Activated naive CD4-positive, alpha-beta T cell treated with anti-CD3 and anti-CD28 coated beads for 36 hours (primary cell): ENCODE measurements at regions not wholly inside any gene's neighbourhood (a gene's known extent, or its start where the extent isn't known, plus 50 kb on each side); places are given as distances from the start of the nearest gene placed in this dataset.

Source experiments
- CTCF ChIA-PET: fragments of 350-600 bp; sonication (Branson Sonifier 250); formaldehyde crosslinking; loops from one replicate; lab custom pipeline; 2021; ENCODE audit warnings: antibody characterized with exemption; lab: Charles Lee
- DNase-seq: peaks from one replicate; pipeline ENCODE4 v3.0.0-alpha.2; 2020
- H3K27ac Mint-ChIP-seq: one replicate; pipeline ENCODE4 v1.8.0; 2021; ENCODE audit warnings: mild to moderate bottlenecking, mixed read lengths
- H3K27me3 Mint-ChIP-seq: one replicate; pipeline ENCODE4 v1.8.0; 2021; ENCODE audit warnings: low read depth, mixed read lengths
- H3K36me3 Mint-ChIP-seq: one replicate; pipeline ENCODE4 v1.8.0; 2021; ENCODE audit warnings: low read depth, mixed read lengths
- H3K4me1 Mint-ChIP-seq: one replicate; pipeline ENCODE4 v1.8.0; 2021; ENCODE audit warnings: low read depth, mixed read lengths
- H3K4me3 Mint-ChIP-seq: one replicate; pipeline ENCODE4 v1.8.0; 2021; ENCODE audit warnings: mild to moderate bottlenecking, moderate library complexity, mixed read lengths
- H3K9me3 Mint-ChIP-seq: one replicate; pipeline ENCODE4 v1.8.0; 2021; ENCODE audit warnings: mixed read lengths
- intact Hi-C: fragments of 100-400 bp; cut with micrococcal nuclease; formaldehyde crosslinking; loops from one replicate; pipeline ENCODE4 v1.15.1; 2023

- Mint-ChIP-seq H3K4me3 (no peak overlapping the region), H3K4me1 (peaks cover 29% of the 10 kb centered on the region), H3K36me3 (no peaks in the 10 kb centered on the region), H3K9me3 (no peaks in the 10 kb centered on the region), H3K27me3 (no peaks in the 10 kb centered on the region), H3K27ac (no peak overlapping the region)
- DNase-seq: no peak
- intact Hi-C loops: loop anchor here (10.0 kb wide), 1 partner anchor 1965 kb away; the partner anchor contains the start of gene MMADHC
- CTCF ChIA-PET: interaction anchor here (1.6 kb wide), 1 partner anchor 10 kb away, joined by 3 read pairs; no protein-coding TSS in a partner anchor
Observed at GRCh38 chr2:147619808-147620207, 225.0 kb upstream of the ACVR2A start.

- Mint-ChIP-seq H3K36me3 (no peaks in the 10 kb centered on the region), H3K4me3 (no peak overlapping the region), H3K27me3 (no peaks in the 10 kb centered on the region), H3K4me1 (no peaks in the 10 kb centered on the region), H3K27ac (no peak overlapping the region), H3K9me3 (no peaks in the 10 kb centered on the region)
- CTCF ChIA-PET: interaction anchor here (1.0 kb wide), 1 partner anchor 11 kb away, joined by 3 read pairs; no protein-coding TSS in a partner anchor
- DNase-seq: no peak
- intact Hi-C loops: no loop called here
Observed at GRCh38 chr2:147615726-147616125, 229.1 kb upstream of the ACVR2A start.

DNA sequence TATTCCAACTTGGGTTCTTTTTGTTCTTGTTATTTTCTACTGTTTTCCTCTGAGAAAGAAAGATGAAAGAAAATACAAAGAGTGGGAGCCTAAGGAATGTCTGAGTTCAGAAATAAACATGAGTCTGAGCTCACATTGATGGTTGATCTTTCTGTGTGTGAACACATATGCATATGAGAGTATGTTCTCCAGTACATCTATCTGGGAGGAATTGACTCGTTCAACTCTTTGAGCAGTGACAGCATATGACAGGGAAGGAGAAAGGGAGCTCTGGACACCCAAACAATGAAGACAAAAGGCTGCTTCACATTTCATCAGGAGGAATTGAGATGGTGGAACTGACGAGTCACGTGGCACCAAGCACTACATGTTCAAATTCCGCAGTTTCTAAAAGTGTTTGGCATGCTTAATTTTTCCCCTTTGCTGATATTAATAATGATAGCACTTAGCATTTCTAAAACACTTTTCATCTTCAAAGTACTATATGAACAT lies 229.8 kb upstream of the ACVR2A start:
- intact Hi-C loops: no loop called here
- Mint-ChIP-seq H3K27me3 (no peaks in the 10 kb centered on the region), H3K27ac (no peak overlapping the region), H3K4me3 (no peak overlapping the region), H3K36me3 (no peaks in the 10 kb centered on the region), H3K9me3 (no peaks in the 10 kb centered on the region), H3K4me1 (no peaks in the 10 kb centered on the region)
- CTCF ChIA-PET: no interaction called here
- no peak for DNase-seq

- no peaks in the 10 kb centered on the region for H3K9me3 Mint-ChIP-seq
- H3K27me3 Mint-ChIP-seq: no peaks in the 10 kb centered on the region
- H3K4me1 Mint-ChIP-seq: no peaks in the 10 kb centered on the region
- H3K27ac Mint-ChIP-seq: no peak overlapping the region
- H3K36me3 Mint-ChIP-seq: no peaks in the 10 kb centered on the region
- CTCF ChIA-PET: no interaction called here
- DNase-seq: no peak
- intact Hi-C loops: no loop called here
- H3K4me3 Mint-ChIP-seq: no peak overlapping the region
Observed at GRCh38 chr2:147614471-147614870, 230.4 kb upstream of the ACVR2A start.

GRCh38 chr2:147610496-147611040 lies 234.3 kb upstream of the ACVR2A start:
- CTCF ChIA-PET: interaction anchor here (1.0 kb wide), 1 partner anchor 185 kb away, joined by 3 read pairs; no protein-coding TSS in a partner anchor
- no peak for DNase-seq
- Mint-ChIP-seq H3K9me3 (no peaks in the 10 kb centered on the region), H3K27ac (no peak overlapping the region), H3K4me1 (no peaks in the 10 kb centered on the region), H3K27me3 (no peaks in the 10 kb centered on the region), H3K4me3 (no peak overlapping the region), H3K36me3 (no peaks in the 10 kb centered on the region)
- intact Hi-C loops: no loop called here

GRCh38 chr2:147609301-147609700 lies 235.5 kb upstream of the ACVR2A start:
- H3K9me3 Mint-ChIP-seq: no peaks in the 10 kb centered on the region
- no peak for DNase-seq
- no peaks in the 10 kb centered on the region for H3K36me3 Mint-ChIP-seq
- no peak overlapping the region for H3K4me3 Mint-ChIP-seq
- H3K27ac Mint-ChIP-seq: no peak overlapping the region
- H3K27me3 Mint-ChIP-seq: no peaks in the 10 kb centered on the region
- CTCF ChIA-PET: no interaction called here
- no peaks in the 10 kb centered on the region for H3K4me1 Mint-ChIP-seq
- intact Hi-C loops: no loop called here

GRCh38 chr2:147607379-147607778 lies 237.4 kb upstream of the ACVR2A start:
- CTCF ChIA-PET: no interaction called here
- peaks cover 4% of the 10 kb centered on the region for H3K9me3 Mint-ChIP-seq
- H3K27me3 Mint-ChIP-seq: no peaks in the 10 kb centered on the region
- no peak for DNase-seq
- no peak overlapping the region for H3K27ac Mint-ChIP-seq
- intact Hi-C loops: no loop called here
- no peak overlapping the region for H3K4me3 Mint-ChIP-seq
- H3K36me3 Mint-ChIP-seq: no peaks in the 10 kb centered on the region
- no peaks in the 10 kb centered on the region for H3K4me1 Mint-ChIP-seq

GRCh38 chr2:147603876-147604275 lies 241.0 kb upstream of the ACVR2A start:
- intact Hi-C loops: no loop called here
- Mint-ChIP-seq H3K9me3 (peaks cover 4% of the 10 kb centered on the region), H3K4me1 (no peaks in the 10 kb centered on the region), H3K27me3 (no peaks in the 10 kb centered on the region), H3K4me3 (no peak overlapping the region), H3K36me3 (no peaks in the 10 kb centered on the region), H3K27ac (no peak overlapping the region)
- no peak for DNase-seq
- CTCF ChIA-PET: no interaction called here

DNA sequence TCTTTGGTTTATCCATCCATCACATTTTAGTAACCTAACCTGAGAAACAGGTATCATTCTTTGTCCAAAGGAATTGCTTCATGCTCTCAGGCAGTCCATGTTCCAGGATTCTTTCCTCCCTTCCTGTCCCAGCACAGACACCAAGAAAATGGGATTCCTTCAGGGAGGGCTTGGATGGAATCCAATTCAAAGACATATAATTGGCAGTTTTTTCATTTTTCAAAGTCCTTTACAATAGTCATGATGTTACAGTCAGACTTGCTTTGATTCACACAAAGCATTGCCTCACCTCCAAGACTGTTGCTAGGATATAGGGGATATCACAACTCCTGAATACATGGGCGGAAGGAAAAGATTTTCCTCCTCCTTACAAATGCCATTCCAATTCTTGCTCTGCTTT lies 241.4 kb upstream of the ACVR2A start:
- CTCF ChIA-PET: no interaction called here
- no peak for DNase-seq
- intact Hi-C loops: no loop called here

DNA sequence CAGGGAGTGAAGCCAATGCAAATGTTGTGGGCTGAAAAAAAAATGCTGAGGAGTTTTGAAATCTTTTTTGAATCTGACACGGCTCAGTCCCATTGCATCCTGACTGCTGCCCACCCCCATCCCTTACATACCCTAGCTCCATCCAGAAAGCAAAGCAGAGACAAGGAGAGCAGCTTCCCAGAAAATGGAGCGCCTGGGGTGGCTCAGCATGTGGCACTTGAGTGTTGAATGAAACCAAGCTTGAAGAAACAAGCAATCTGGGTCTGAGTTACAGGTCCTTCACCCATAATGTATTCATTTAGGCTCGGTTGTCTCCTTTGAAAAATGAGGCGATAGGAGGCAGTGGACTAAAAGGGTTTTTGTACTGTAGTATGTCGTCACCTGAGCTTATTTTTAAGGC lies 244.2 kb upstream of the ACVR2A start:
- Mint-ChIP-seq H3K36me3 (no peaks in the 10 kb centered on the region), H3K9me3 (peaks cover 4% of the 10 kb centered on the region), H3K27ac (no peak overlapping the region), H3K27me3 (no peaks in the 10 kb centered on the region), H3K4me1 (no peaks in the 10 kb centered on the region), H3K4me3 (no peak overlapping the region)
- CTCF ChIA-PET: no interaction called here
- DNase-seq: no peak
- intact Hi-C loops: no loop called here

More for the DNA sequence above, 241.4 kb upstream of the ACVR2A start:
- Mint-ChIP-seq H3K27ac (no peak overlapping the region), H3K4me3 (no peak overlapping the region), H3K4me1 (no peaks in the 10 kb centered on the region), H3K9me3 (peaks cover 4% of the 10 kb centered on the region), H3K36me3 (no peaks in the 10 kb centered on the region), H3K27me3 (no peaks in the 10 kb centered on the region)

GRCh38 chr2:147600223-147600622 lies 244.6 kb upstream of the ACVR2A start:
- DNase-seq: no peak
- intact Hi-C loops: no loop called here
- Mint-ChIP-seq H3K4me3 (no peak overlapping the region), H3K9me3 (peaks cover 4% of the 10 kb centered on the region), H3K27ac (no peak overlapping the region), H3K4me1 (no peaks in the 10 kb centered on the region), H3K27me3 (no peaks in the 10 kb centered on the region), H3K36me3 (no peaks in the 10 kb centered on the region)
- CTCF ChIA-PET: no interaction called here

DNA sequence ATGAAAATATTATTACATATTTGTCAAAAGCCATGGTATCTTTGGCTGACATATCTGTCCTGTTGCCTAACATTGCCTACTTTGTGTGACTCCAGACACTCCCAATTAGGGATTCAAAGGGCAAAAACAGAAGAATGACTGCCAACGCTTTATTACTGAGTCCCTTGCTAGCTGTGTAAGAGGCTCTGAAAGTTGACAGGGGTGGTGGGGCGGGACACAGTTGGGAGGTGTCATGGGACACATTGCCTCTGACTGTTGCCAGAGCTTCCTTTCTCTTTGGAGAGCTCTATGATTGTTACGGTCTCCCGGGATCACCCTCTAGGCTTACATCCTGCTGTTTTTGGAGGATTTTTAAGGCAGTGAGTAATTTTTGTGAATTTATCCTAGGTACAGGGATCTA lies 249.6 kb upstream of the ACVR2A start:
- intact Hi-C loops: no loop called here
- Mint-ChIP-seq H3K4me3 (no peak overlapping the region), H3K4me1 (no peaks in the 10 kb centered on the region), H3K9me3 (peaks cover 5% of the 10 kb centered on the region), H3K27ac (no peak overlapping the region), H3K27me3 (no peaks in the 10 kb centered on the region), H3K36me3 (peaks cover 2% of the 10 kb centered on the region)
- no peak for DNase-seq
- CTCF ChIA-PET: no interaction called here

DNA sequence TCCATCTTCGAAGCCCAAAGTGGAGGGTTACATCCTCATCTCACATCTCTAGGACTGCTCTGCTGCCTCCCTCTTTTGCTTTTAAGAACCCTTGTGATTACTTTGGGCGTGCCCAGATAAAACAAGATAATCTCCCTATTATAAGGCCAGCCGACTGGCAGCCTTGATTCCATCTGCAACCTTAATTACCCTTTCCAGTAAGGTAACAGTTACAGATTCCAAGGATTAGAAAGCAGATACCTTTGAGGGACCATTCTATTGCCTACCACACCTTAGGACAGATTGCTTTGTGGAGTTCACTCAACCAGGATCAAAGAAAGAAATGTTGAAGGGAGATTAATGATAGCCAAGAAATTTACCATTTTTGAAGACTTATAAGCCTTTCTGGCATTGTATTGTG lies 250.8 kb upstream of the ACVR2A start:
- no peak overlapping the region for H3K27ac Mint-ChIP-seq
- no peaks in the 10 kb centered on the region for H3K4me1 Mint-ChIP-seq
- H3K4me3 Mint-ChIP-seq: no peak overlapping the region
- no peak for DNase-seq
- H3K9me3 Mint-ChIP-seq: peaks cover 5% of the 10 kb centered on the region
- CTCF ChIA-PET: no interaction called here
- intact Hi-C loops: no loop called here
- H3K27me3 Mint-ChIP-seq: no peaks in the 10 kb centered on the region
- peaks cover 2% of the 10 kb centered on the region for H3K36me3 Mint-ChIP-seq
